NCI-H1436 (cell line): ENCODE measurements at regions not wholly inside any gene's neighbourhood (a gene's known extent, or its start where the extent isn't known, plus 50 kb on each side); places are given as distances from the start of the nearest gene placed in this dataset.
"Not testable (repeated sequence)": the region's sequence is repeated elsewhere in the genome, so short reads cannot be mapped to it uniquely, and the experiment has no call there.

ENCODE experiments used
- DNase-seq: peaks from one replicate; lab custom pipeline; 2025; lab: John Stamatoyannopoulos, UW

GRCh38 chr3:101913168-101913567 lies 63.9 kb downstream of the NFKBIZ start:
- no peak for DNase-seq

GRCh38 chr3:101917761-101918160 lies 68.4 kb downstream of the NFKBIZ start:
- DNase-seq: not testable (repeated sequence)

- not testable (repeated sequence) for DNase-seq
Measured at GRCh38 chr3:101922151-101922725, 72.9 kb downstream of the NFKBIZ start.

- DNase-seq: not testable (repeated sequence)
Measured at GRCh38 chr3:101924621-101925020, 75.3 kb downstream of the NFKBIZ start.

GRCh38 chr3:101925124-101925523 lies 75.8 kb downstream of the NFKBIZ start:
- not testable (repeated sequence) for DNase-seq

GRCh38 chr3:101925564-101925963 lies 76.2 kb downstream of the NFKBIZ start:
- peak; percentile 46 for DNase-seq

- no peak for DNase-seq
Measured at GRCh38 chr3:101926594-101927105, 77.3 kb downstream of the NFKBIZ start.

- no peak for DNase-seq
Measured at GRCh38 chr3:101928890-101929289, 79.6 kb downstream of the NFKBIZ start.

- no peak for DNase-seq
Measured at GRCh38 chr3:101931081-101931480, 81.8 kb downstream of the NFKBIZ start.

- no peak for DNase-seq
Measured at GRCh38 chr3:101932326-101933068, 83.2 kb downstream of the NFKBIZ start.

GRCh38 chr3:101936419-101937356 lies 87.4 kb downstream of the NFKBIZ start:
- DNase-seq: no peak

- DNase-seq: no peak
Measured at GRCh38 chr3:101938262-101938847, 89.0 kb downstream of the NFKBIZ start.

GRCh38 chr3:101939361-101940049 lies 90.2 kb downstream of the NFKBIZ start:
- no peak for DNase-seq

- DNase-seq: no peak
Measured at GRCh38 chr3:101940521-101941317, 91.4 kb downstream of the NFKBIZ start.

GRCh38 chr3:101941318-101942040 lies 92.2 kb downstream of the NFKBIZ start:
- no peak for DNase-seq

GRCh38 chr3:101942356-101942755 lies 93.0 kb downstream of the NFKBIZ start:
- no peak for DNase-seq

GRCh38 chr3:101943029-101943428 lies 93.7 kb downstream of the NFKBIZ start:
- no peak for DNase-seq

GRCh38 chr3:101944308-101944707 lies 95.0 kb downstream of the NFKBIZ start:
- DNase-seq: no peak

- DNase-seq: no peak
Measured at GRCh38 chr3:101945980-101946379, 96.7 kb downstream of the NFKBIZ start.

- no peak for DNase-seq
Measured at GRCh38 chr3:101946906-101947305, 97.6 kb downstream of the NFKBIZ start.
